Kidney (tissue), 13 donors: ENCODE measurements at regions not wholly inside any gene's neighbourhood (a gene's known extent, or its start where the extent isn't known, plus 50 kb on each side); places are given as distances from the start of the nearest gene placed in this dataset.
A peak's percentile ranks its signal among the peaks of the same experiment; 100 is the strongest.

Experiments used
- DNase-seq, 5 donors: peaks; one replicate each; pipeline ENCODE4 v3.0.0-alpha.2; 2013 to 2020
- FAIRE-seq: peaks from 2 replicates; lab custom pipeline; 2012; peaks lifted over from hg19 to GRCh38; lab: Jason Lieb, UNC
- H3K27ac ChIP-seq, 2 donors: one replicate each; pipeline ENCODE4 v1.7.0; 2013; ENCODE audit warnings: low read depth in 2 of 2, low read length in 2 of 2, inconsistent platforms in 1 of 2
- H3K27me3 ChIP-seq: one replicate; pipeline ENCODE4 v1.7.1; 2013; ENCODE audit warnings: low read length, inconsistent platforms; ENCODE audit not compliant: control insufficient read depth, insufficient read depth
- H3K36me3 ChIP-seq, 3 donors: one replicate each; pipeline versions ENCODE4 v1.7.0 to v1.7.1; 2013; ENCODE audit warnings: low read length in 3 of 3, control low read depth in 1 of 3, inconsistent platforms in 1 of 3; ENCODE audit not compliant: insufficient read depth in 3 of 3, control insufficient read depth in 2 of 3
- H3K4me1 ChIP-seq, 3 donors: one replicate each; pipeline versions ENCODE4 v1.7.0 to v1.7.1; 2013; ENCODE audit warnings: low read length in 3 of 3, inconsistent platforms in 1 of 3, low read depth in 1 of 3; ENCODE audit not compliant: control insufficient read depth in 2 of 3, insufficient read depth in 2 of 3
- H3K4me3 ChIP-seq, 3 donors: one replicate each; pipeline versions ENCODE4 v1.7.0 to v1.8.1; 2013; ENCODE audit warnings: low read length in 3 of 3, control low read depth in 1 of 3, inconsistent platforms in 1 of 3
- H3K9ac ChIP-seq, 3 donors: one replicate each; pipeline versions ENCODE4 v1.7.0 to v1.7.1; 2013; ENCODE audit warnings: low read length in 3 of 3, control low read depth in 1 of 3, inconsistent platforms in 1 of 3
- H3K9me3 ChIP-seq, 3 donors: one replicate each; pipeline versions ENCODE4 v1.7.0 to v1.7.1; 2013; ENCODE audit warnings: low read length in 3 of 3, control low read depth in 1 of 3, inconsistent platforms in 1 of 3; ENCODE audit not compliant: control insufficient read depth in 2 of 3, insufficient read depth in 1 of 3
- CTCF ChIP-seq: IDR thresholded peaks from 3 replicates; pipeline ENCODE4 v1.5.1; 2012; ENCODE audit warnings: mild to moderate bottlenecking, moderate library complexity, borderline replicate concordance; ENCODE audit not compliant: insufficient read depth; ENCODE audit errors: extremely low read depth
- intact Hi-C: fragments of 100-400 bp; cut with DNase I; formaldehyde crosslinking; loops from one replicate; pipeline ENCODE4 v1.11.1; 2022
- donor health status: control.
- donor health status: control.
- donor health status: control.
- donor health status: control.
- donor health status: control.
- donor health status: DM: yes; HTN: yes; CAD: no.
- donor health status: Normal renal cell carcinoma (clear cell type).

- FAIRE-seq (no peak), DNase-seq (no peak)
- no peak overlapping the region for H3K27ac ChIP-seq
- H3K27me3 ChIP-seq: no peaks in the 10 kb centered on the region
- intact Hi-C loops: no loop called here
- no peaks in the 10 kb centered on the region for H3K4me1 ChIP-seq
- H3K36me3 ChIP-seq: no peaks in the 10 kb centered on the region
- H3K9me3 ChIP-seq: no peaks in the 10 kb centered on the region
- H3K9ac ChIP-seq: no peak overlapping the region
- TF ChIP-seq CTCF: no peak
- H3K4me3 ChIP-seq: no peak overlapping the region
Observed at GRCh38 chr13:71339736-71340135, 527.3 kb downstream of the DACH1 start.

GRCh38 chr13:71339005-71339404 is 528.0 kb downstream of the DACH1 start:
- DNase-seq: no peak
- Histone ChIP-seq H3K27ac (no peak overlapping the region), H3K4me1 (no peaks in the 10 kb centered on the region), H3K27me3 (no peaks in the 10 kb centered on the region), H3K4me3 (no peak overlapping the region), H3K9ac (no peak overlapping the region), H3K9me3 (no peaks in the 10 kb centered on the region), H3K36me3 (no peaks in the 10 kb centered on the region)
- FAIRE-seq: no peak
- no peak for TF ChIP-seq CTCF
- intact Hi-C loops: no loop called here

- H3K36me3 ChIP-seq: no peaks in the 10 kb centered on the region
- FAIRE-seq: no peak
- no peaks in the 10 kb centered on the region for H3K27me3 ChIP-seq
- TF ChIP-seq CTCF: no peak
- H3K4me1 ChIP-seq: no peaks in the 10 kb centered on the region
- H3K9ac ChIP-seq: no peak overlapping the region
- H3K27ac ChIP-seq: no peak overlapping the region
- peak in 1 of 5 donors; percentile 4 for DNase-seq
- H3K9me3 ChIP-seq: no peaks in the 10 kb centered on the region
- intact Hi-C loops: no loop called here
- no peak overlapping the region for H3K4me3 ChIP-seq
Observed at GRCh38 chr13:71338070-71338469, 528.9 kb downstream of the DACH1 start.

GRCh38 chr13:71327266-71327665 is 539.7 kb downstream of the DACH1 start:
- Histone ChIP-seq H3K27me3 (no peaks in the 10 kb centered on the region), H3K9ac (no peak overlapping the region), H3K4me1 (no peaks in the 10 kb centered on the region), H3K36me3 (no peaks in the 10 kb centered on the region), H3K4me3 (no peak overlapping the region), H3K9me3 (no peaks in the 10 kb centered on the region), H3K27ac (no peak overlapping the region)
- no peak for TF ChIP-seq CTCF
- FAIRE-seq: no peak
- no peak for DNase-seq
- intact Hi-C loops: no loop called here
